Lower lobe of right lung (tissue), 2 donors: ENCODE measurements at regions not wholly inside any gene's neighbourhood (a gene's known extent, or its start where the extent isn't known, plus 50 kb on each side); places are given as distances from the start of the nearest gene placed in this dataset.
"Not testable (repeated sequence)": the region's sequence is repeated elsewhere in the genome, so short reads cannot be mapped to it uniquely, and the experiment has no call there.

Source experiments
- ATAC-seq, 2 donors: fragments of 200-7000 bp; cut with Tn5 transposase; one replicate each; pipeline ENCODE4 v1.9.1; 2020 to 2022; ENCODE audit warnings: mild to moderate bottlenecking in 2 of 2, moderate library complexity in 2 of 2
- DNase-seq: peaks from one replicate; pipeline ENCODE4 v3.0.0-alpha.2; 2020
- H3K27ac ChIP-seq: fragments of 200-600 bp; one replicate; pipeline ENCODE4 v1.8.0; 2022
- H3K27me3 ChIP-seq: fragments of 200-600 bp; one replicate; pipeline ENCODE4 v1.8.0; 2022; ENCODE audit warnings: low read depth
- H3K36me3 ChIP-seq: fragments of 200-600 bp; one replicate; pipeline ENCODE4 v1.8.0; 2022; ENCODE audit warnings: mild to moderate bottlenecking
- H3K4me1 ChIP-seq: fragments of 200-600 bp; one replicate; pipeline ENCODE4 v1.8.0; 2022
- H3K4me3 ChIP-seq: fragments of 200-600 bp; one replicate; pipeline ENCODE4 v1.8.0; 2022; ENCODE audit warnings: mild to moderate bottlenecking
- H3K9me3 ChIP-seq: fragments of 200-600 bp; one replicate; pipeline ENCODE4 v1.8.0; 2022
- CTCF ChIP-seq: fragments of 200-600 bp; IDR thresholded peaks from one replicate; pipeline ENCODE4 v1.8.0; 2022; ENCODE audit warnings: antibody characterized with exemption, mild to moderate bottlenecking
- intact Hi-C: fragments of 100-400 bp; cut with DNase I; formaldehyde crosslinking; loops from one replicate; pipeline ENCODE4 v1.11.0; 2022
- donor health status: DM: no; HTN: yes; CAD: no; lungs with severe emphysema.

- intact Hi-C loops = no loop called here
- Histone ChIP-seq H3K4me1 (no peaks in the 10 kb centered on the region), H3K4me3 (no peak overlapping the region), H3K27ac (no peak overlapping the region), H3K36me3 (no peaks in the 10 kb centered on the region), H3K27me3 (no peaks in the 10 kb centered on the region), H3K9me3 (no peaks in the 10 kb centered on the region)
- DNase-seq = no peak
- TF ChIP-seq CTCF = no peak
- ATAC-seq = no peak
Measured at GRCh38 chrX:46235778-46236177, 309.4 kb downstream of the ZNF674 start.

GRCh38 chrX:46234775-46235174 is 310.4 kb downstream of the ZNF674 start:
- intact Hi-C loops = no loop called here
- DNase-seq (no peak), ATAC-seq (no peak)
- H3K4me3 ChIP-seq = no peak overlapping the region
- no peaks in the 10 kb centered on the region for H3K9me3 ChIP-seq
- TF ChIP-seq CTCF = no peak
- no peaks in the 10 kb centered on the region for H3K4me1 ChIP-seq
- H3K27ac ChIP-seq = no peak overlapping the region
- H3K27me3 ChIP-seq = no peaks in the 10 kb centered on the region
- H3K36me3 ChIP-seq = no peaks in the 10 kb centered on the region

GRCh38 chrX:46228389-46228788 is 316.8 kb downstream of the ZNF674 start:
- Histone ChIP-seq H3K36me3 (no peaks in the 10 kb centered on the region), H3K27me3 (no peaks in the 10 kb centered on the region), H3K4me3 (no peak overlapping the region), H3K27ac (no peak overlapping the region), H3K9me3 (no peaks in the 10 kb centered on the region), H3K4me1 (no peaks in the 10 kb centered on the region)
- ATAC-seq (no peak), DNase-seq (no peak)
- no peak for TF ChIP-seq CTCF
- intact Hi-C loops = no loop called here

- ATAC-seq (no peak), DNase-seq (no peak)
- Histone ChIP-seq H3K4me1 (no peaks in the 10 kb centered on the region), H3K4me3 (no peak overlapping the region), H3K9me3 (no peaks in the 10 kb centered on the region), H3K36me3 (no peaks in the 10 kb centered on the region), H3K27me3 (no peaks in the 10 kb centered on the region), H3K27ac (no peak overlapping the region)
- intact Hi-C loops = no loop called here
- TF ChIP-seq CTCF = no peak
Measured at GRCh38 chrX:46226422-46226821, 318.8 kb downstream of the ZNF674 start.

- H3K4me1 ChIP-seq, H3K4me3 ChIP-seq, H3K9me3 ChIP-seq, DNase-seq, H3K36me3 ChIP-seq, ATAC-seq, H3K27ac ChIP-seq, H3K27me3 ChIP-seq, intact Hi-C loops: not testable (repeated sequence)
Measured at GRCh38 chrX:46223499-46223898, 321.7 kb downstream of the ZNF674 start.

GRCh38 chrX:46220822-46221221 is 324.4 kb downstream of the ZNF674 start:
- no peak for TF ChIP-seq CTCF
- no peaks in the 10 kb centered on the region for H3K9me3 ChIP-seq
- H3K4me1 ChIP-seq = no peaks in the 10 kb centered on the region
- H3K36me3 ChIP-seq = no peaks in the 10 kb centered on the region
- H3K4me3 ChIP-seq = no peak overlapping the region
- intact Hi-C loops = no loop called here
- no peak overlapping the region for H3K27ac ChIP-seq
- ATAC-seq (peak in 1 of 2 donors; percentile 37), DNase-seq (no peak)
- H3K27me3 ChIP-seq = no peaks in the 10 kb centered on the region
